ENCODE measurements at regions not wholly inside any gene's neighbourhood (a gene's known extent, or its start where the extent isn't known, plus 50 kb on each side); places are given as distances from the start of the nearest gene placed in this dataset.

GRCh38 chr11:122170815-122171475 is 54.9 kb upstream of the BLID start (continued):
- TF ChIP-seq CBX8 (IDR thresholded peaks at IDR 0.05; ENCODE audit: borderline replicate concordance, low read depth, low read length): no peak
- no peak for TF ChIP-seq GABPA (IDR thresholded peaks at IDR 0.05; ENCODE audit: borderline replicate concordance, insufficient read depth, low read length)
- TF ChIP-seq PHF8 (conservative IDR thresholded peaks at IDR 0.05; ENCODE audit: low read depth, low read length): no peak
- TF ChIP-seq HDAC2 (IDR thresholded peaks at IDR 0.05; ENCODE audit: borderline replicate concordance in 1 of 2, low read depth in 2 of 2, low read length in 2 of 2): no peak
- TF ChIP-seq TAF1 (IDR thresholded peaks at IDR 0.05; ENCODE audit: low read depth, low read length): no peak
- TF ChIP-seq ATF3 (IDR thresholded peaks at IDR 0.05; ENCODE audit: insufficient read depth, low read depth, low read length): no peak
- TF ChIP-seq SP1 (IDR thresholded peaks at IDR 0.05; ENCODE audit: low read depth, low read length): no peak

All from H1 (cell line).